HepG2 (cell line): ENCODE measurements at regions not wholly inside any gene's neighbourhood (a gene's known extent, or its start where the extent isn't known, plus 50 kb on each side); places are given as distances from the start of the nearest gene placed in this dataset.
A peak's percentile ranks its signal among the peaks of the same experiment; 100 is the strongest.

Source experiments
- ATAC-seq: fragments of 200-7000 bp; cut with Tn5 transposase; 3 replicates; pipeline ENCODE4 v1.9.1; 2020; ENCODE audit warnings: mild to moderate bottlenecking, moderate library complexity
- BruUV-seq: library from RNA; stranded (reverse); fragments of 400-500 nt; replicated peaks from 2 replicates; lab custom pipeline; 2021; lab: Mats Ljungman, UMichigan
- CTCF ChIA-PET: fragments of 300-600 bp; formaldehyde crosslinking; extraction: SDS; loops from one replicate; lab custom pipeline; 2021; ENCODE audit warnings: low total read pairs, inconsistent platforms, low intra/inter-chr PET ratio; lab: Yijun Ruan, JAX
- POLR2A ChIA-PET: fragments of 350-600 bp; sonication (Branson Sonifier 250); formaldehyde crosslinking; loops from one replicate; lab custom pipeline; 2020; ENCODE audit warnings: antibody characterized with exemption, inconsistent platforms; lab: Yijun Ruan, JAX
- DNase-seq: peaks from one replicate; pipeline ENCODE4 v3.0.0-alpha.2; 2015; ENCODE audit warnings: low spot score
- FAIRE-seq: peaks from 3 replicates; lab custom pipeline; 2011; peaks lifted over from hg19 to GRCh38; lab: Jason Lieb, UNC
- H2AFZ ChIP-seq: one replicate; pipeline ENCODE4 v1.6.1; 2011; ENCODE audit warnings: low read length, inconsistent platforms
- H3K27ac ChIP-seq: fragments of 300-600 bp; 3 replicates; pipeline ENCODE4 v1.8.0; 2011; ENCODE audit warnings: mixed run types, mild to moderate bottlenecking, mixed read lengths, low read length, inconsistent platforms; ENCODE audit not compliant: insufficient read depth; ENCODE audit errors: extremely low read length
- H3K27me3 ChIP-seq, 2 experiments: fragments of 200-600 bp in 1 of 2; 2 replicates in 1 of 2; 3 replicates in 1 of 2; pipeline versions ENCODE4 v1.6.0 to v1.8.0; 2011; ENCODE audit warnings: low read length in 2 of 2, mild to moderate bottlenecking in 2 of 2, moderate library complexity in 2 of 2, inconsistent platforms in 1 of 2; ENCODE audit not compliant: insufficient read depth in 2 of 2, control insufficient read depth in 1 of 2
- H3K36me3 ChIP-seq, 2 experiments: fragments of 200-600 bp in 1 of 2; replicated peaks in 1 of 2; 2 replicates in 1 of 2; 3 replicates in 1 of 2; pipeline versions ENCODE4 v1.5.1 to v1.8.0; 2011; ENCODE audit warnings: low read length in 2 of 2, inconsistent platforms in 1 of 2; ENCODE audit not compliant: insufficient read depth in 2 of 2, control insufficient read depth in 1 of 2
- H3K4me1 ChIP-seq: 2 replicates; pipeline ENCODE4 v1.5.1; 2012; ENCODE audit warnings: low read length, inconsistent platforms; ENCODE audit not compliant: insufficient read depth
- H3K4me2 ChIP-seq: 2 replicates; pipeline ENCODE4 v1.6.0; 2011; ENCODE audit warnings: low read depth, low read length, inconsistent platforms
- H3K4me3 ChIP-seq, 3 experiments: fragments of 200-600 bp in 1 of 3; sonication (generic), shearing (Covaris generic) in 1 of 3; replicated peaks in 1 of 3; 2 replicates each; pipeline ENCODE4 v1.5.1; 2011 to 2016; ENCODE audit warnings: low read length in 3 of 3, inconsistent platforms in 2 of 3, low read depth in 2 of 3, mild to moderate bottlenecking in 2 of 3, control low read depth in 1 of 3, mixed read lengths in 1 of 3; ENCODE audit not compliant: insufficient read depth in 1 of 3
- H3K79me2 ChIP-seq: one replicate; pipeline ENCODE4 v1.6.1; 2011; ENCODE audit warnings: low read length, inconsistent platforms; ENCODE audit not compliant: insufficient read depth
- H3K9ac ChIP-seq: 2 replicates; pipeline ENCODE4 v1.6.0; 2011; ENCODE audit warnings: mild to moderate bottlenecking, low read depth, low read length, inconsistent platforms; ENCODE audit not compliant: insufficient read depth
- H3K9me3 ChIP-seq: 2 replicates; pipeline ENCODE4 v1.5.1; 2012; ENCODE audit warnings: mild to moderate bottlenecking, low read length
- H4K20me1 ChIP-seq: 2 replicates; pipeline ENCODE4 v1.6.0; 2011; ENCODE audit warnings: inconsistent platforms, mild to moderate bottlenecking, low read length, moderate library complexity; ENCODE audit not compliant: insufficient read depth
- CEBPB ChIP-seq: IDR thresholded peaks from 2 replicates; pipeline ENCODE4 v1.6.1; 2011; ENCODE audit warnings: low read depth, low read length, improper control_type of control experiment, borderline replicate concordance
- JARID2 ChIP-seq: sonication (generic); formaldehyde crosslinking; IDR thresholded peaks from 2 replicates; pipeline ENCODE4 v1.8.1; 2023; ENCODE audit warnings: missing genetic modification reagents, inconsistent platforms; ENCODE audit not compliant: insufficient replicate concordance
- ZNF800 ChIP-seq: sonication (generic); formaldehyde crosslinking; IDR thresholded peaks from 2 replicates; pipeline ENCODE4 v1.4.0; 2020; ENCODE audit warnings: missing genetic modification reagents
- WGBS: methylation state at CpG from one replicate; pipeline ENCODE4 v1.1.6; 2017; ENCODE audit warnings: low lambda C conversion rate; 5-methylcytosine and 5-hydroxymethylcytosine counted together
- in situ Hi-C: cut with HindIII; loops from 2 replicates; pipeline ENCODE4 v1.10.0; 2017; ENCODE audit warnings: low pct_unique_long_range_greater_than_20kb; ENCODE audit not compliant: extremely low pct_ligation_motif_present
- intact Hi-C: fragments of 100-400 bp; cut with micrococcal nuclease; formaldehyde crosslinking; loops from one replicate; pipeline ENCODE4 v1.10.0; 2022; ENCODE audit not compliant: unreplicated experiment
- TF ChIP-seq, protein P1 (sequence below): sonication (generic); formaldehyde crosslinking; IDR thresholded peaks from 2 replicates; pipeline ENCODE4 v1.5.0; 2020; ENCODE audit warnings: mild to moderate bottlenecking, missing genetic modification reagents, borderline replicate concordance

DNA sequence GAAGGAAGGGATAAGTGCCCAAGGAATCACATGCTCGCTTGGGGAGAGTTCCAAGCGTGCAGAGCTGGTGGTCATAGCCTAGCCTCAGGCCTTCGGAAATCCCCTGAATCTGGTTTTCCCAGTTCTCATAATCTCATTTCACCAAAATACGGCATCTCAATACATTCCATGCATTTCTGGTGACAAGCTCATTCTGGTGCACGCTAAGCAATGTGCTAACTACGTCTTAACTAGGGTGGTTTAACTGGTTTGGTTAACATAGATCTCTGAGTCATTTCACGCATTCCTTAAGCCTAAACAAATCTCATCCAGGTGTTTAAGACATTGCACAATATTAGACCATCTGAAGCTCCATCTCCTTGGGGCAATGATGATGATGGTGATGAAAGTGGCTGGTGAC, 72.9 kb upstream of the STEAP1B start:
- intact Hi-C loops: no loop called here
- H3K36me3 ChIP-seq: no peaks in the 10 kb centered on the region
- in situ Hi-C loops: no loop called here
- no peaks in the 10 kb centered on the region for H3K4me1 ChIP-seq
- FAIRE-seq: no peak
- H3K9me3 ChIP-seq: no peaks in the 10 kb centered on the region
- no peak overlapping the region for H3K4me3 ChIP-seq
- no peak overlapping the region for H3K27ac ChIP-seq
- WGBS: 18% methylated on average over 6 of the region's 7 CpGs
- no peak overlapping the region for H2AFZ ChIP-seq
- H3K27me3 ChIP-seq: peaks cover 0 to 36% of the 10 kb centered on the region in 2 experiments; a peak in 3 of 5 replicates
- no peak overlapping the region for H3K9ac ChIP-seq
- H3K79me2 ChIP-seq: no peaks in the 10 kb centered on the region
- H3K4me2 ChIP-seq: no peak overlapping the region
- no TSS peak for BruUV-seq
- TF ChIP-seq, protein P1, sequence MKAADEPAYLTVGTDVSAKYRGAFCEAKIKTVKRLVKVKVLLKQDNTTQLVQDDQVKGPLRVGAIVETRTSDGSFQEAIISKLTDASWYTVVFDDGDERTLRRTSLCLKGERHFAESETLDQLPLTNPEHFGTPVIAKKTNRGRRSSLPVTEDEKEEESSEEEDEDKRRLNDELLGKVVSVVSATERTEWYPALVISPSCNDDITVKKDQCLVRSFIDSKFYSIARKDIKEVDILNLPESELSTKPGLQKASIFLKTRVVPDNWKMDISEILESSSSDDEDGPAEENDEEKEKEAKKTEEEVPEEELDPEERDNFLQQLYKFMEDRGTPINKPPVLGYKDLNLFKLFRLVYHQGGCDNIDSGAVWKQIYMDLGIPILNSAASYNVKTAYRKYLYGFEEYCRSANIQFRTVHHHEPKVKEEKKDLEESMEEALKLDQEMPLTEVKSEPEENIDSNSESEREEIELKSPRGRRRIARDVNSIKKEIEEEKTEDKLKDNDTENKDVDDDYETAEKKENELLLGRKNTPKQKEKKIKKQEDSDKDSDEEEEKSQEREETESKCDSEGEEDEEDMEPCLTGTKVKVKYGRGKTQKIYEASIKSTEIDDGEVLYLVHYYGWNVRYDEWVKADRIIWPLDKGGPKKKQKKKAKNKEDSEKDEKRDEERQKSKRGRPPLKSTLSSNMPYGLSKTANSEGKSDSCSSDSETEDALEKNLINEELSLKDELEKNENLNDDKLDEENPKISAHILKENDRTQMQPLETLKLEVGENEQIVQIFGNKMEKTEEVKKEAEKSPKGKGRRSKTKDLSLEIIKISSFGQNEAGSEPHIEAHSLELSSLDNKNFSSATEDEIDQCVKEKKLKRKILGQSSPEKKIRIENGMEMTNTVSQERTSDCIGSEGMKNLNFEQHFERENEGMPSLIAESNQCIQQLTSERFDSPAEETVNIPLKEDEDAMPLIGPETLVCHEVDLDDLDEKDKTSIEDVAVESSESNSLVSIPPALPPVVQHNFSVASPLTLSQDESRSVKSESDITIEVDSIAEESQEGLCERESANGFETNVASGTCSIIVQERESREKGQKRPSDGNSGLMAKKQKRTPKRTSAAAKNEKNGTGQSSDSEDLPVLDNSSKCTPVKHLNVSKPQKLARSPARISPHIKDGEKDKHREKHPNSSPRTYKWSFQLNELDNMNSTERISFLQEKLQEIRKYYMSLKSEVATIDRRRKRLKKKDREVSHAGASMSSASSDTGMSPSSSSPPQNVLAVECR (CRISPR knock-in tag): no peak
- TF ChIP-seq CEBPB (peak; percentile 63; the same call in 1 of the 2 replicates), JARID2 (CRISPR knock-in tag) (no peak)
- no peak for DNase-seq
- CTCF ChIA-PET: no interaction called here
- no peak for ATAC-seq
- POLR2A ChIA-PET: no interaction called here
- no peaks in the 10 kb centered on the region for H4K20me1 ChIP-seq

- FAIRE-seq (no peak), DNase-seq (no peak), ATAC-seq (no peak)
- BruUV-seq: no TSS peak
- in situ Hi-C loops (no loop called here), intact Hi-C loops (no loop called here)
- POLR2A ChIA-PET: no interaction called here
- Histone ChIP-seq H3K79me2 (no peaks in the 10 kb centered on the region), H4K20me1 (no peaks in the 10 kb centered on the region), H3K4me3 (no peak overlapping the region), H3K9ac (no peak overlapping the region), H3K27ac (no peak overlapping the region), H3K27me3 (peaks cover 0 to 36% of the 10 kb centered on the region in 2 experiments; a peak in 3 of 5 replicates), H2AFZ (no peak overlapping the region), H3K36me3 (no peaks in the 10 kb centered on the region), H3K9me3 (no peaks in the 10 kb centered on the region), H3K4me2 (no peak overlapping the region), H3K4me1 (no peaks in the 10 kb centered on the region)
- CTCF ChIA-PET: no interaction called here
- 29% methylated on average over 8 of the region's 8 CpGs for WGBS
- no peak for TF ChIP-seq ZNF800 (CRISPR knock-in tag)
- TF ChIP-seq, all 625 proteins: peak for 0
Measured at GRCh38 chr7:22572292-22572691, 72.3 kb upstream of the STEAP1B start.
